ENCODE measurements at regions not wholly inside any gene's neighbourhood (a gene's known extent, or its start where the extent isn't known, plus 50 kb on each side); places are given as distances from the start of the nearest gene placed in this dataset.

GRCh38 chr1:235021815-235022214 lies 106.8 kb downstream of the TOMM20 start:
- no peak for DNase-seq (ENCODE audit: low spot score)
- no peak for TF ChIP-seq CTCF (IDR thresholded peaks at IDR 0.05)
- no peak overlapping the region for H3K27ac ChIP-seq
- no peak overlapping the region for H3K4me3 ChIP-seq

- H3K4me3 ChIP-seq = no peak overlapping the region
- DNase-seq (ENCODE audit: low spot score) = no peak
- no peak overlapping the region for H3K27ac ChIP-seq
- no peak for TF ChIP-seq CTCF (IDR thresholded peaks at IDR 0.05)
Observed at GRCh38 chr1:235021321-235021720, 107.3 kb downstream of the TOMM20 start.

DNA sequence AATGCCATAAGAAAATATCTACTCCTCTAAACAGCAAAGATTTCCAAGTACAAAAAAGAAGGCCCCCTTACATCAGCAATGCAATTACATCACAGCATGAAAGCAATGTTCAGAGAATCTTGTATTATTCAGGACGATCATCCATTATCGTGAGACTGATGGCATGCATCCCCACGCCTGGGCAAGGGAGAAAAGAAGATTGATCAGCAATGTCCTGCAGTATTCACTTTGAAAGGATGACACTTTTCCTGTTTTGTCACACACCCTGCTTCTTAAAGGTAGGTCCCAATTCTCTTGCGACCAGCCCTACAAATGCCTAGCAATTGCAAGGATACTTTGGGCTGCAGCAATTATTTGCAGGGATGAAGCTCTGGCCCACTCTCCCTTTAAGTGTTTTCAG lies 108.7 kb downstream of the TOMM20 start:
- DNase-seq (ENCODE audit: low spot score) = no peak
- no peak for TF ChIP-seq CTCF (IDR thresholded peaks at IDR 0.05)
- Histone ChIP-seq H3K27ac (no peak overlapping the region), H3K4me3 (no peak overlapping the region)

GRCh38 chr1:235019471-235019870 lies 109.2 kb downstream of the TOMM20 start:
- Histone ChIP-seq H3K4me3 (no peak overlapping the region), H3K27ac (no peak overlapping the region)
- DNase-seq (ENCODE audit: low spot score) = no peak
- TF ChIP-seq CTCF (IDR thresholded peaks at IDR 0.05) = no peak

DNA sequence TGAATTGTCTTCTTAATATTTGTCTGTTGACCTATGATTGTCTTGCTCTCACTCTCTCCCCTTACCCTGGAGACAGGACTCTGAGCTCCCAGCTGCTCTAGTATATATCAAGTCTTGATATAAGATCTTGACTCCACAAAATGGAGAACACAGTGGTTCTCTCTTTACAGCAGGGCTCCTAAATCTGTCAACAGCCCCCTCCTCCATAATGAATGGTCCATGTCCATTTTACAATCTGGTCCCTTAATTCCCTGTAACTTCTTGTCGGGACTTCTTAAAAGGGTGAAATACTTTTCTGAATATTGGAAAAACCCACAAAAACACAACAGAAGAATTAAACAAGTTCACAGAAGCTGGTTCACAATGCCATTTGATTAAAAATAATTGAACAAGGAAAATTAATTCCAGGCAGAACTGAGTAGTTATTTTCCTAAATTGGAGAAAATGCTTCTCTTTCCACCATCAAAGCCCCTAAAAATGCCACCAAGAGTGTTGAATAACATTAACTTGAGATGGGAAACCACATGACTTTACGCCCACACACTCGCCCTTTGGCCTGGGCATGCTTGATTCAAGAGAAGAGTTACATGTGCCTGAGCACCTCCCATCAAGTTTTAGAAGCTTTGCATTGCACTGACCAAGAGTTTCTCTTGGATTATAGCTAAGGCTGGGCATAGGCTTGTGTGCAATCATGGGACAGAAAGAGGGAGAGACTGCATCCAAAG lies 109.8 kb downstream of the TOMM20 start:
- no peak overlapping the region for H3K27ac ChIP-seq
- no peak for TF ChIP-seq CTCF (IDR thresholded peaks at IDR 0.05)
- H3K4me3 ChIP-seq = no peak overlapping the region
- DNase-seq (ENCODE audit: low spot score) = no peak

GRCh38 chr1:235018161-235018560 lies 110.5 kb downstream of the TOMM20 start:
- no peak overlapping the region for H3K27ac ChIP-seq
- DNase-seq (ENCODE audit: low spot score) = no peak
- no peak for TF ChIP-seq CTCF (IDR thresholded peaks at IDR 0.05)

GRCh38 chr1:235017719-235018118 lies 110.9 kb downstream of the TOMM20 start:
- DNase-seq (ENCODE audit: low spot score) = no peak
- Histone ChIP-seq H3K4me3 (no peak overlapping the region), H3K27ac (no peak overlapping the region)
- TF ChIP-seq CTCF (IDR thresholded peaks at IDR 0.05) = no peak

More at GRCh38 chr1:235018161-235018560, 110.5 kb downstream of the TOMM20 start:
- no peak overlapping the region for H3K4me3 ChIP-seq
